ENCODE measurements at regions not wholly inside any gene's neighbourhood (a gene's known extent, or its start where the extent isn't known, plus 50 kb on each side); places are given as distances from the start of the nearest gene placed in this dataset.

- H3K4me3 ChIP-seq (replicated peaks in 1 of 3): no peak overlapping the region
- intact Hi-C loops (cut with DNase I): no loop called here
- no peaks in the 10 kb centered on the region for H3K36me3 ChIP-seq
- DNase-seq: no peak
- no peak overlapping the region for H3K27ac ChIP-seq
- H3K27me3 ChIP-seq: no peaks in the 10 kb centered on the region
- WGBS, 2 donors: 94 to 95% methylated on average over 1 of the region's 1 CpG
- TF ChIP-seq CTCF (IDR thresholded peaks at IDR 0.05): no peak
- no peak for TF ChIP-seq POLR2A (IDR thresholded peaks at IDR 0.05)
- H3K9me3 ChIP-seq: no peaks in the 10 kb centered on the region
- no peaks in the 10 kb centered on the region for H3K4me1 ChIP-seq
Measured at GRCh38 chr6:23969344-23969743, 156.7 kb upstream of the NRSN1 start.

DNA sequence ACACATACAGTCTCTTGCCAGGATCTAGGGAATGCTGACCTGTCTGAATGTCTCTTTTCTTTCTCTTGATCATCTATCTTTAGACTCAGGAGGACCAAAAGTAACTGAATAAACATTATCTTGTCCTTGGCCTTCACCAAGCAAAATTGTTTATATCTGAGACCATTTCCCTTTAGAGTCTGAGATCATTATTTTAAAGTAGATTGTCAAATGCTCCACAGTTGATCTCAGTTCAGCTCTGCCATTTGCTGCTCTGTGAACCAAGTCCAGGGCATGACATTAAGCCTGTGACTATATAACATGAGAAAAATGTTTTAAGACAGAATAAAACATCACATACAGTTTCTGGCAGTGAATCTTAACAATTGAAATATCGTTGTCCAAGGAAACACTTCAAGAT is 148.3 kb upstream of the NRSN1 start:
- Histone ChIP-seq H3K27ac (no peak overlapping the region), H3K27me3 (no peaks in the 10 kb centered on the region), H3K36me3 (no peaks in the 10 kb centered on the region), H3K4me1 (no peaks in the 10 kb centered on the region), H3K9me3 (no peaks in the 10 kb centered on the region), H3K4me3 (replicated peaks in 1 of 3) (no peak overlapping the region)
- WGBS, 2 donors: 73 to 79% methylated on average over 1 of the region's 1 CpG
- TF ChIP-seq CTCF (IDR thresholded peaks at IDR 0.05) (no peak), POLR2A (IDR thresholded peaks at IDR 0.05) (no peak)
- DNase-seq: no peak
- intact Hi-C loops (cut with DNase I): no loop called here

- WGBS, 2 donors: 81 to 94% methylated on average over 1 of the region's 1 CpG
- Histone ChIP-seq H3K27ac (no peak overlapping the region), H3K9me3 (no peaks in the 10 kb centered on the region), H3K36me3 (no peaks in the 10 kb centered on the region), H3K4me3 (replicated peaks in 1 of 3) (no peak overlapping the region), H3K4me1 (no peaks in the 10 kb centered on the region), H3K27me3 (no peaks in the 10 kb centered on the region)
- intact Hi-C loops (cut with DNase I): no loop called here
- no peak for TF ChIP-seq CTCF (IDR thresholded peaks at IDR 0.05)
- TF ChIP-seq POLR2A (IDR thresholded peaks at IDR 0.05): no peak
- DNase-seq: no peak
Measured at GRCh38 chr6:23980965-23981364, 145.1 kb upstream of the NRSN1 start.

DNA sequence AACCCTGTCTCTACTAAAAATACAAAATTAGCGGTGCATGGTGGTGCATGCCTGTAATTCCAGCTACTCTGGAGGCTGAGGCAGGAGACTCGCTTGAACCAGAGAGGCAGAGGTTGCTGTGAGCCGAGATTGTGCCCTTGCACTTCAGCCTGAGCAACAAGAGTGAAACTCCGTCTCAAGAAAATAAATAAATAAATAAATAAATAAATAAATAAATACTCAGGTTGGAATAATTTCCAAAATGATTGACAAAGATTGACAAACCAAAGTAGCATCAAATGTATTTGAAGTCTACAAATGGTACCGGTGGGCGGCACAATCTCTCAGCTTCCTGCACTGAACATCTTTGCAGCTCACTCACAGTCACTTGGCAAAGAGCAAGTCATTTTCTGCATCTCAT is 144.1 kb upstream of the NRSN1 start:
- TF ChIP-seq POLR2A (IDR thresholded peaks at IDR 0.05) (no peak), CTCF (IDR thresholded peaks at IDR 0.05) (no peak)
- Histone ChIP-seq H3K4me1 (no peaks in the 10 kb centered on the region), H3K27ac (no peak overlapping the region), H3K9me3 (no peaks in the 10 kb centered on the region), H3K27me3 (no peaks in the 10 kb centered on the region), H3K4me3 (replicated peaks in 1 of 3) (no peak overlapping the region), H3K36me3 (no peaks in the 10 kb centered on the region)
- 96 to 97% methylated on average over 6 of the region's 6 CpGs for WGBS, 2 donors
- no peak for DNase-seq
- intact Hi-C loops (cut with DNase I): no loop called here

GRCh38 chr6:23983735-23984134 is 142.3 kb upstream of the NRSN1 start:
- no peaks in the 10 kb centered on the region for H3K4me1 ChIP-seq
- H3K27me3 ChIP-seq: no peaks in the 10 kb centered on the region
- WGBS, 2 donors: 61 to 88% methylated on average over 2 of the region's 2 CpGs
- no peaks in the 10 kb centered on the region for H3K36me3 ChIP-seq
- DNase-seq: no peak
- H3K27ac ChIP-seq: no peak overlapping the region
- intact Hi-C loops (cut with DNase I): no loop called here
- no peaks in the 10 kb centered on the region for H3K9me3 ChIP-seq
- no peak for TF ChIP-seq CTCF (IDR thresholded peaks at IDR 0.05)
- no peak for TF ChIP-seq POLR2A (IDR thresholded peaks at IDR 0.05)
- H3K4me3 ChIP-seq (replicated peaks in 1 of 3): no peak overlapping the region

All from thyroid gland (tissue), 4 donors.